HepG2 (cell line): ENCODE measurements at regions not wholly inside any gene's neighbourhood (a gene's known extent, or its start where the extent isn't known, plus 50 kb on each side); places are given as distances from the start of the nearest gene placed in this dataset.

Experiments
- ATAC-seq: fragments of 200-7000 bp; cut with Tn5 transposase; 3 replicates; pipeline ENCODE4 v1.9.1; 2020; ENCODE audit warnings: mild to moderate bottlenecking, moderate library complexity
- BruUV-seq: library from RNA; stranded (reverse); fragments of 400-500 nt; replicated peaks from 2 replicates; lab custom pipeline; 2021; lab: Mats Ljungman, UMichigan
- CTCF ChIA-PET: fragments of 300-600 bp; formaldehyde crosslinking; extraction: SDS; loops from one replicate; lab custom pipeline; 2021; ENCODE audit warnings: low total read pairs, inconsistent platforms, low intra/inter-chr PET ratio; lab: Yijun Ruan, JAX
- POLR2A ChIA-PET: fragments of 350-600 bp; sonication (Branson Sonifier 250); formaldehyde crosslinking; loops from one replicate; lab custom pipeline; 2020; ENCODE audit warnings: antibody characterized with exemption, inconsistent platforms; lab: Yijun Ruan, JAX
- DNase-seq: peaks from one replicate; pipeline ENCODE4 v3.0.0-alpha.2; 2015; ENCODE audit warnings: low spot score
- FAIRE-seq: peaks from 3 replicates; lab custom pipeline; 2011; peaks lifted over from hg19 to GRCh38; lab: Jason Lieb, UNC
- H2AFZ ChIP-seq: one replicate; pipeline ENCODE4 v1.6.1; 2011; ENCODE audit warnings: low read length, inconsistent platforms
- H3K27ac ChIP-seq: fragments of 300-600 bp; 3 replicates; pipeline ENCODE4 v1.8.0; 2011; ENCODE audit warnings: mixed run types, mild to moderate bottlenecking, mixed read lengths, low read length, inconsistent platforms; ENCODE audit not compliant: insufficient read depth; ENCODE audit errors: extremely low read length
- H3K27me3 ChIP-seq, 2 experiments: fragments of 200-600 bp in 1 of 2; 2 replicates in 1 of 2; 3 replicates in 1 of 2; pipeline versions ENCODE4 v1.6.0 to v1.8.0; 2011; ENCODE audit warnings: low read length in 2 of 2, mild to moderate bottlenecking in 2 of 2, moderate library complexity in 2 of 2, inconsistent platforms in 1 of 2; ENCODE audit not compliant: insufficient read depth in 2 of 2, control insufficient read depth in 1 of 2
- H3K36me3 ChIP-seq, 2 experiments: fragments of 200-600 bp in 1 of 2; replicated peaks in 1 of 2; 2 replicates in 1 of 2; 3 replicates in 1 of 2; pipeline versions ENCODE4 v1.5.1 to v1.8.0; 2011; ENCODE audit warnings: low read length in 2 of 2, inconsistent platforms in 1 of 2; ENCODE audit not compliant: insufficient read depth in 2 of 2, control insufficient read depth in 1 of 2
- H3K4me1 ChIP-seq: 2 replicates; pipeline ENCODE4 v1.5.1; 2012; ENCODE audit warnings: low read length, inconsistent platforms; ENCODE audit not compliant: insufficient read depth
- H3K4me2 ChIP-seq: 2 replicates; pipeline ENCODE4 v1.6.0; 2011; ENCODE audit warnings: low read depth, low read length, inconsistent platforms
- H3K4me3 ChIP-seq, 3 experiments: fragments of 200-600 bp in 1 of 3; sonication (generic), shearing (Covaris generic) in 1 of 3; replicated peaks in 1 of 3; 2 replicates each; pipeline ENCODE4 v1.5.1; 2011 to 2016; ENCODE audit warnings: low read length in 3 of 3, inconsistent platforms in 2 of 3, low read depth in 2 of 3, mild to moderate bottlenecking in 2 of 3, control low read depth in 1 of 3, mixed read lengths in 1 of 3; ENCODE audit not compliant: insufficient read depth in 1 of 3
- H3K79me2 ChIP-seq: one replicate; pipeline ENCODE4 v1.6.1; 2011; ENCODE audit warnings: low read length, inconsistent platforms; ENCODE audit not compliant: insufficient read depth
- H3K9ac ChIP-seq: 2 replicates; pipeline ENCODE4 v1.6.0; 2011; ENCODE audit warnings: mild to moderate bottlenecking, low read depth, low read length, inconsistent platforms; ENCODE audit not compliant: insufficient read depth
- H3K9me3 ChIP-seq: 2 replicates; pipeline ENCODE4 v1.5.1; 2012; ENCODE audit warnings: mild to moderate bottlenecking, low read length
- H4K20me1 ChIP-seq: 2 replicates; pipeline ENCODE4 v1.6.0; 2011; ENCODE audit warnings: inconsistent platforms, mild to moderate bottlenecking, low read length, moderate library complexity; ENCODE audit not compliant: insufficient read depth
- NFRKB ChIP-seq: fragments of 450-650 bp; IDR thresholded peaks from 2 replicates; pipeline ENCODE4 v1.6.1; 2017
- SRY ChIP-seq: sonication (generic); formaldehyde crosslinking; IDR thresholded peaks from 2 replicates; pipeline ENCODE4 v1.8.0; 2022; ENCODE audit warnings: mild to moderate bottlenecking, missing genetic modification reagents
- ZNF329 ChIP-seq: sonication (generic); formaldehyde crosslinking; IDR thresholded peaks from 2 replicates; pipeline ENCODE4 v1.9.0; 2021; ENCODE audit warnings: low read depth, mild to moderate bottlenecking, missing genetic modification reagents
- ZNF772 ChIP-seq: sonication (generic); formaldehyde crosslinking; IDR thresholded peaks from 2 replicates; pipeline ENCODE4 v1.5.0; 2020; ENCODE audit warnings: mild to moderate bottlenecking, missing genetic modification reagents
- WGBS: methylation state at CpG from one replicate; pipeline ENCODE4 v1.1.6; 2017; ENCODE audit warnings: low lambda C conversion rate; 5-methylcytosine and 5-hydroxymethylcytosine counted together
- in situ Hi-C: cut with HindIII; loops from 2 replicates; pipeline ENCODE4 v1.10.0; 2017; ENCODE audit warnings: low pct_unique_long_range_greater_than_20kb; ENCODE audit not compliant: extremely low pct_ligation_motif_present
- intact Hi-C: fragments of 100-400 bp; cut with micrococcal nuclease; formaldehyde crosslinking; loops from one replicate; pipeline ENCODE4 v1.10.0; 2022; ENCODE audit not compliant: unreplicated experiment
- TF ChIP-seq, protein P1 (sequence below): sonication (generic); formaldehyde crosslinking; IDR thresholded peaks from 2 replicates; pipeline ENCODE4 v1.5.0; 2020; ENCODE audit warnings: mild to moderate bottlenecking, missing genetic modification reagents, borderline replicate concordance
- TF ChIP-seq, protein P2 (sequence below): fragments of 450-650 bp; IDR thresholded peaks from 2 replicates; pipeline ENCODE4 v1.6.1; 2017; ENCODE audit warnings: mild to moderate bottlenecking
- TF ChIP-seq, protein P3 (sequence below): sonication (generic); formaldehyde crosslinking; IDR thresholded peaks from 2 replicates; pipeline ENCODE4 v1.4.0; 2020; ENCODE audit warnings: missing genetic modification reagents, borderline replicate concordance

DNA sequence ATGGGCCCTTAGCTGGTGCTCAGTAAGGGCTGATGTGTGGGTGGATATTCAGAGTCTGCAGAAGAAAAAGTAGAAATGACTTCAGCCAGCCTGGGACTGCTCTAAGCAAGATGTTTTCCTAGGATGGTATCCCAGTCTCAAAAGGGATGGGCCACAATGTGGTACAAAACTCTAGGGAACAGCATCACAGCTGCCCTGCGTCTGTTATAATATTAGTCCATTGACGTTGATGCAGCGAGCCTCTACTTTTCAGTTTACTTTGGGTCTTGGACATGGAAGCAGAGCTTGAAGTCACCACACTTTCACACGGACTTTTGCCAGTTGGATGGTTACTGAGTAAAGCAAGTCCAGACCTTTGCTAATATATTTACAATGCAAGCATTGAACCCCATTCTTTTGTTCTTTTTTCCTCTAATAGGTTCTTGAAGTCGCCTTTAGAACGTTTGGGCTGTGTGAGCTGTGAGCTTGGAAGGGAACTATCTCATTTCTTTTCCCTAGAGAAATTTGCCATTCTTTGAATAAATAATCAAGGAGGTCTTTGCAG lies 105.7 kb downstream of the RDH14 start:
- no peaks in the 10 kb centered on the region for H3K4me1 ChIP-seq
- no TSS peak for BruUV-seq
- no peak overlapping the region for H3K4me3 ChIP-seq
- H3K9ac ChIP-seq, result no peak overlapping the region
- no peaks in the 10 kb centered on the region for H4K20me1 ChIP-seq
- no peak for DNase-seq
- no peak for ATAC-seq
- no peaks in the 10 kb centered on the region for H3K9me3 ChIP-seq
- no peak overlapping the region for H3K27ac ChIP-seq
- TF ChIP-seq ZNF329 (CRISPR knock-in tag), result no peak
- TF ChIP-seq SRY, result no peak
- TF ChIP-seq, all 625 proteins: peak for 0
- in situ Hi-C loops (no loop called here), intact Hi-C loops (no loop called here)
- no peak overlapping the region for H2AFZ ChIP-seq
- WGBS, result 44% methylated on average over 6 of the region's 6 CpGs
- no peaks in the 10 kb centered on the region for H3K79me2 ChIP-seq
- no peak for FAIRE-seq
- POLR2A ChIA-PET, result no interaction called here
- CTCF ChIA-PET, result interaction anchor here (1.3 kb wide), 1 partner anchor 67 kb away, joined by 4 read pairs; no protein-coding TSS in a partner anchor
- no peaks in the 10 kb centered on the region for H3K36me3 ChIP-seq
- no peak overlapping the region for H3K4me2 ChIP-seq
- H3K27me3 ChIP-seq, result no peaks in the 10 kb centered on the region; a peak in 1 of 5 replicates

DNA sequence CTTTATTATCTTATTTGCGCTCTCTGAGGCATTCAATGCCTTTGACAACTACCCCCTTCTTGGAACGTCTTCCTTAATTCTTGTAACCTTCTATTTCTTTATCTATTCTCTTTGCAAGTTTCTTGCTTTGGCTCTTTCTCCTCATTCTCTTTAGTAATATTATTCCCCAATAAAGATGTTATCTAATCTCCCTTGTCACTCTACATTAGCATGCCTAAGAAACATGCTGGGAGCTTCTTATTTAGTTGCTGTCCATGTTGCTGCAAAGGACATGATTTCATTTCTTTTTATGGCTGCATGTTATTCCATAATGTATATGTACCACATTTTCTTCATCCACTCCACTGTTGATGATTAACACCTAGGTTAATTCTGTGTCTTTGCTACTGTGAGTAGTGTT lies 113.7 kb downstream of the RDH14 start:
- ATAC-seq, result no peak
- Histone ChIP-seq H3K4me3 (no peak overlapping the region), H3K27ac (no peak overlapping the region), H2AFZ (no peak overlapping the region), H3K9me3 (no peaks in the 10 kb centered on the region), H3K9ac (no peak overlapping the region), H4K20me1 (no peaks in the 10 kb centered on the region), H3K36me3 (no peaks in the 10 kb centered on the region), H3K4me1 (no peaks in the 10 kb centered on the region), H3K27me3 (peaks cover 0 to 3% of the 10 kb centered on the region in 2 experiments; a peak in 1 of 5 replicates), H3K4me2 (no peak overlapping the region), H3K79me2 (no peaks in the 10 kb centered on the region)
- BruUV-seq, result no TSS peak
- no peak for DNase-seq
- FAIRE-seq, result no peak
- WGBS, result 5% methylated on average over 2 of the region's 2 CpGs
- CTCF ChIA-PET, result no interaction called here
- intact Hi-C loops, result no loop called here
- in situ Hi-C loops, result no loop called here
- TF ChIP-seq NFRKB (no peak), ZNF772 (CRISPR knock-in tag) (no peak)
- TF ChIP-seq, protein P1, sequence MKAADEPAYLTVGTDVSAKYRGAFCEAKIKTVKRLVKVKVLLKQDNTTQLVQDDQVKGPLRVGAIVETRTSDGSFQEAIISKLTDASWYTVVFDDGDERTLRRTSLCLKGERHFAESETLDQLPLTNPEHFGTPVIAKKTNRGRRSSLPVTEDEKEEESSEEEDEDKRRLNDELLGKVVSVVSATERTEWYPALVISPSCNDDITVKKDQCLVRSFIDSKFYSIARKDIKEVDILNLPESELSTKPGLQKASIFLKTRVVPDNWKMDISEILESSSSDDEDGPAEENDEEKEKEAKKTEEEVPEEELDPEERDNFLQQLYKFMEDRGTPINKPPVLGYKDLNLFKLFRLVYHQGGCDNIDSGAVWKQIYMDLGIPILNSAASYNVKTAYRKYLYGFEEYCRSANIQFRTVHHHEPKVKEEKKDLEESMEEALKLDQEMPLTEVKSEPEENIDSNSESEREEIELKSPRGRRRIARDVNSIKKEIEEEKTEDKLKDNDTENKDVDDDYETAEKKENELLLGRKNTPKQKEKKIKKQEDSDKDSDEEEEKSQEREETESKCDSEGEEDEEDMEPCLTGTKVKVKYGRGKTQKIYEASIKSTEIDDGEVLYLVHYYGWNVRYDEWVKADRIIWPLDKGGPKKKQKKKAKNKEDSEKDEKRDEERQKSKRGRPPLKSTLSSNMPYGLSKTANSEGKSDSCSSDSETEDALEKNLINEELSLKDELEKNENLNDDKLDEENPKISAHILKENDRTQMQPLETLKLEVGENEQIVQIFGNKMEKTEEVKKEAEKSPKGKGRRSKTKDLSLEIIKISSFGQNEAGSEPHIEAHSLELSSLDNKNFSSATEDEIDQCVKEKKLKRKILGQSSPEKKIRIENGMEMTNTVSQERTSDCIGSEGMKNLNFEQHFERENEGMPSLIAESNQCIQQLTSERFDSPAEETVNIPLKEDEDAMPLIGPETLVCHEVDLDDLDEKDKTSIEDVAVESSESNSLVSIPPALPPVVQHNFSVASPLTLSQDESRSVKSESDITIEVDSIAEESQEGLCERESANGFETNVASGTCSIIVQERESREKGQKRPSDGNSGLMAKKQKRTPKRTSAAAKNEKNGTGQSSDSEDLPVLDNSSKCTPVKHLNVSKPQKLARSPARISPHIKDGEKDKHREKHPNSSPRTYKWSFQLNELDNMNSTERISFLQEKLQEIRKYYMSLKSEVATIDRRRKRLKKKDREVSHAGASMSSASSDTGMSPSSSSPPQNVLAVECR, result no peak
- TF ChIP-seq, protein P2, sequence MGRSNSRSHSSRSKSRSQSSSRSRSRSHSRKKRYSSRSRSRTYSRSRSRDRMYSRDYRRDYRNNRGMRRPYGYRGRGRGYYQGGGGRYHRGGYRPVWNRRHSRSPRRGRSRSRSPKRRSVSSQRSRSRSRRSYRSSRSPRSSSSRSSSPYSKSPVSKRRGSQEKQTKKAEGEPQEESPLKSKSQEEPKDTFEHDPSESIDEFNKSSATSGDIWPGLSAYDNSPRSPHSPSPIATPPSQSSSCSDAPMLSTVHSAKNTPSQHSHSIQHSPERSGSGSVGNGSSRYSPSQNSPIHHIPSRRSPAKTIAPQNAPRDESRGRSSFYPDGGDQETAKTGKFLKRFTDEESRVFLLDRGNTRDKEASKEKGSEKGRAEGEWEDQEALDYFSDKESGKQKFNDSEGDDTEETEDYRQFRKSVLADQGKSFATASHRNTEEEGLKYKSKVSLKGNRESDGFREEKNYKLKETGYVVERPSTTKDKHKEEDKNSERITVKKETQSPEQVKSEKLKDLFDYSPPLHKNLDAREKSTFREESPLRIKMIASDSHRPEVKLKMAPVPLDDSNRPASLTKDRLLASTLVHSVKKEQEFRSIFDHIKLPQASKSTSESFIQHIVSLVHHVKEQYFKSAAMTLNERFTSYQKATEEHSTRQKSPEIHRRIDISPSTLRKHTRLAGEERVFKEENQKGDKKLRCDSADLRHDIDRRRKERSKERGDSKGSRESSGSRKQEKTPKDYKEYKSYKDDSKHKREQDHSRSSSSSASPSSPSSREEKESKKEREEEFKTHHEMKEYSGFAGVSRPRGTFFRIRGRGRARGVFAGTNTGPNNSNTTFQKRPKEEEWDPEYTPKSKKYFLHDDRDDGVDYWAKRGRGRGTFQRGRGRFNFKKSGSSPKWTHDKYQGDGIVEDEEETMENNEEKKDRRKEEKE, result no peak
- TF ChIP-seq, protein P3, sequence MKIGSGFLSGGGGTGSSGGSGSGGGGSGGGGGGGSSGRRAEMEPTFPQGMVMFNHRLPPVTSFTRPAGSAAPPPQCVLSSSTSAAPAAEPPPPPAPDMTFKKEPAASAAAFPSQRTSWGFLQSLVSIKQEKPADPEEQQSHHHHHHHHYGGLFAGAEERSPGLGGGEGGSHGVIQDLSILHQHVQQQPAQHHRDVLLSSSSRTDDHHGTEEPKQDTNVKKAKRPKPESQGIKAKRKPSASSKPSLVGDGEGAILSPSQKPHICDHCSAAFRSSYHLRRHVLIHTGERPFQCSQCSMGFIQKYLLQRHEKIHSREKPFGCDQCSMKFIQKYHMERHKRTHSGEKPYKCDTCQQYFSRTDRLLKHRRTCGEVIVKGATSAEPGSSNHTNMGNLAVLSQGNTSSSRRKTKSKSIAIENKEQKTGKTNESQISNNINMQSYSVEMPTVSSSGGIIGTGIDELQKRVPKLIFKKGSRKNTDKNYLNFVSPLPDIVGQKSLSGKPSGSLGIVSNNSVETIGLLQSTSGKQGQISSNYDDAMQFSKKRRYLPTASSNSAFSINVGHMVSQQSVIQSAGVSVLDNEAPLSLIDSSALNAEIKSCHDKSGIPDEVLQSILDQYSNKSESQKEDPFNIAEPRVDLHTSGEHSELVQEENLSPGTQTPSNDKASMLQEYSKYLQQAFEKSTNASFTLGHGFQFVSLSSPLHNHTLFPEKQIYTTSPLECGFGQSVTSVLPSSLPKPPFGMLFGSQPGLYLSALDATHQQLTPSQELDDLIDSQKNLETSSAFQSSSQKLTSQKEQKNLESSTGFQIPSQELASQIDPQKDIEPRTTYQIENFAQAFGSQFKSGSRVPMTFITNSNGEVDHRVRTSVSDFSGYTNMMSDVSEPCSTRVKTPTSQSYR (CRISPR knock-in tag), result no peak
- POLR2A ChIA-PET, result no interaction called here
